ENCODE measurements at regions not wholly inside any gene's neighbourhood (a gene's known extent, or its start where the extent isn't known, plus 50 kb on each side); places are given as distances from the start of the nearest gene placed in this dataset.
"Not testable (repeated sequence)": the region's sequence is repeated elsewhere in the genome, so short reads cannot be mapped to it uniquely, and the experiment has no call there.

- Histone ChIP-seq H3K4me3 (ENCODE audit: low read depth, low read length) (no peak overlapping the region), H3K27me3 (ENCODE audit: insufficient read depth, low read length) (no peaks in the 10 kb centered on the region), H2AFZ (ENCODE audit: low read length, unreplicated experiment) (no peak overlapping the region), H3K79me2 (ENCODE audit: control insufficient read depth, insufficient read depth, low read length, unreplicated experiment) (no peaks in the 10 kb centered on the region), H3K4me1 (ENCODE audit: control insufficient read depth, insufficient read depth, low read length, unreplicated experiment) (no peaks in the 10 kb centered on the region), H3K36me3 (ENCODE audit: insufficient read depth, low read length) (no peaks in the 10 kb centered on the region), H3K27ac (ENCODE audit: low read depth, low read length) (no peak overlapping the region)
Measured at GRCh38 chr10:109735776-109736175, 187.5 kb downstream of the XPNPEP1 start.

- no peaks in the 10 kb centered on the region for H3K79me2 ChIP-seq (ENCODE audit: control insufficient read depth, insufficient read depth, low read length, unreplicated experiment)
- no peaks in the 10 kb centered on the region for H3K36me3 ChIP-seq (ENCODE audit: insufficient read depth, low read length)
- H3K27me3 ChIP-seq (ENCODE audit: insufficient read depth, low read length), result no peaks in the 10 kb centered on the region
- no peak overlapping the region for H2AFZ ChIP-seq (ENCODE audit: low read length, unreplicated experiment)
- no peak overlapping the region for H3K27ac ChIP-seq (ENCODE audit: low read depth, low read length)
- no peaks in the 10 kb centered on the region for H3K4me1 ChIP-seq (ENCODE audit: control insufficient read depth, insufficient read depth, low read length, unreplicated experiment)
- H3K4me3 ChIP-seq (ENCODE audit: low read depth, low read length), result no peak overlapping the region
Measured at GRCh38 chr10:109732254-109732965, 190.9 kb downstream of the XPNPEP1 start.

GRCh38 chr10:109729895-109730294 lies 193.4 kb downstream of the XPNPEP1 start:
- not testable (repeated sequence) for H3K27me3 ChIP-seq (ENCODE audit: insufficient read depth, low read length); H2AFZ ChIP-seq (ENCODE audit: low read length, unreplicated experiment); H3K4me3 ChIP-seq (ENCODE audit: low read depth, low read length); H3K36me3 ChIP-seq (ENCODE audit: insufficient read depth, low read length); H3K27ac ChIP-seq (ENCODE audit: low read depth, low read length); H3K4me1 ChIP-seq (ENCODE audit: control insufficient read depth, insufficient read depth, low read length, unreplicated experiment); H3K79me2 ChIP-seq (ENCODE audit: control insufficient read depth, insufficient read depth, low read length, unreplicated experiment)

GRCh38 chr10:109727436-109727835 lies 195.9 kb downstream of the XPNPEP1 start:
- H3K79me2 ChIP-seq (ENCODE audit: control insufficient read depth, insufficient read depth, low read length, unreplicated experiment), result no peaks in the 10 kb centered on the region
- H2AFZ ChIP-seq (ENCODE audit: low read length, unreplicated experiment), result no peak overlapping the region
- H3K4me1 ChIP-seq (ENCODE audit: control insufficient read depth, insufficient read depth, low read length, unreplicated experiment), result no peaks in the 10 kb centered on the region
- H3K27me3 ChIP-seq (ENCODE audit: insufficient read depth, low read length), result no peaks in the 10 kb centered on the region
- no peak overlapping the region for H3K27ac ChIP-seq (ENCODE audit: low read depth, low read length)
- no peaks in the 10 kb centered on the region for H3K36me3 ChIP-seq (ENCODE audit: insufficient read depth, low read length)
- H3K4me3 ChIP-seq (ENCODE audit: low read depth, low read length), result no peak overlapping the region

GRCh38 chr10:109726473-109726872 lies 196.8 kb downstream of the XPNPEP1 start:
- no peaks in the 10 kb centered on the region for H3K36me3 ChIP-seq (ENCODE audit: insufficient read depth, low read length)
- H3K4me1 ChIP-seq (ENCODE audit: control insufficient read depth, insufficient read depth, low read length, unreplicated experiment), result no peaks in the 10 kb centered on the region
- H3K79me2 ChIP-seq (ENCODE audit: control insufficient read depth, insufficient read depth, low read length, unreplicated experiment), result no peaks in the 10 kb centered on the region
- H2AFZ ChIP-seq (ENCODE audit: low read length, unreplicated experiment), result no peak overlapping the region
- H3K27ac ChIP-seq (ENCODE audit: low read depth, low read length), result no peak overlapping the region
- H3K4me3 ChIP-seq (ENCODE audit: low read depth, low read length), result no peak overlapping the region
- no peaks in the 10 kb centered on the region for H3K27me3 ChIP-seq (ENCODE audit: insufficient read depth, low read length)

- Histone ChIP-seq H3K4me1 (ENCODE audit: control insufficient read depth, insufficient read depth, low read length, unreplicated experiment) (no peaks in the 10 kb centered on the region), H3K79me2 (ENCODE audit: control insufficient read depth, insufficient read depth, low read length, unreplicated experiment) (no peaks in the 10 kb centered on the region), H3K4me3 (ENCODE audit: low read depth, low read length) (no peak overlapping the region), H3K27me3 (ENCODE audit: insufficient read depth, low read length) (no peaks in the 10 kb centered on the region), H2AFZ (ENCODE audit: low read length, unreplicated experiment) (no peak overlapping the region), H3K27ac (ENCODE audit: low read depth, low read length) (no peak overlapping the region), H3K36me3 (ENCODE audit: insufficient read depth, low read length) (no peaks in the 10 kb centered on the region)
Measured at GRCh38 chr10:109723305-109723704, 200.0 kb downstream of the XPNPEP1 start.

- Histone ChIP-seq H3K36me3 (ENCODE audit: insufficient read depth, low read length) (no peaks in the 10 kb centered on the region), H3K4me1 (ENCODE audit: control insufficient read depth, insufficient read depth, low read length, unreplicated experiment) (no peaks in the 10 kb centered on the region), H3K79me2 (ENCODE audit: control insufficient read depth, insufficient read depth, low read length, unreplicated experiment) (no peaks in the 10 kb centered on the region), H3K27ac (ENCODE audit: low read depth, low read length) (no peak overlapping the region), H3K27me3 (ENCODE audit: insufficient read depth, low read length) (no peaks in the 10 kb centered on the region), H2AFZ (ENCODE audit: low read length, unreplicated experiment) (no peak overlapping the region), H3K4me3 (ENCODE audit: low read depth, low read length) (no peak overlapping the region)
Measured at GRCh38 chr10:109721453-109722064, 201.8 kb downstream of the XPNPEP1 start.

- Histone ChIP-seq H3K79me2 (ENCODE audit: control insufficient read depth, insufficient read depth, low read length, unreplicated experiment) (no peaks in the 10 kb centered on the region), H3K27me3 (ENCODE audit: insufficient read depth, low read length) (no peaks in the 10 kb centered on the region), H3K27ac (ENCODE audit: low read depth, low read length) (no peak overlapping the region), H3K36me3 (ENCODE audit: insufficient read depth, low read length) (no peaks in the 10 kb centered on the region), H3K4me1 (ENCODE audit: control insufficient read depth, insufficient read depth, low read length, unreplicated experiment) (no peaks in the 10 kb centered on the region), H2AFZ (ENCODE audit: low read length, unreplicated experiment) (no peak overlapping the region), H3K4me3 (ENCODE audit: low read depth, low read length) (no peak overlapping the region)
Measured at GRCh38 chr10:109706026-109706560, 217.2 kb downstream of the XPNPEP1 start.

GRCh38 chr10:109701633-109702215 lies 221.6 kb downstream of the XPNPEP1 start:
- Histone ChIP-seq H3K36me3 (ENCODE audit: insufficient read depth, low read length) (no peaks in the 10 kb centered on the region), H3K4me3 (ENCODE audit: low read depth, low read length) (no peak overlapping the region), H3K79me2 (ENCODE audit: control insufficient read depth, insufficient read depth, low read length, unreplicated experiment) (no peaks in the 10 kb centered on the region), H2AFZ (ENCODE audit: low read length, unreplicated experiment) (no peak overlapping the region), H3K27ac (ENCODE audit: low read depth, low read length) (no peak overlapping the region), H3K27me3 (ENCODE audit: insufficient read depth, low read length) (no peaks in the 10 kb centered on the region), H3K4me1 (ENCODE audit: control insufficient read depth, insufficient read depth, low read length, unreplicated experiment) (no peaks in the 10 kb centered on the region)

GRCh38 chr10:109698882-109699664 lies 224.2 kb downstream of the XPNPEP1 start:
- Histone ChIP-seq H3K27me3 (ENCODE audit: insufficient read depth, low read length) (no peaks in the 10 kb centered on the region), H3K79me2 (ENCODE audit: control insufficient read depth, insufficient read depth, low read length, unreplicated experiment) (no peaks in the 10 kb centered on the region), H3K4me3 (ENCODE audit: low read depth, low read length) (no peak overlapping the region), H2AFZ (ENCODE audit: low read length, unreplicated experiment) (no peak overlapping the region), H3K27ac (ENCODE audit: low read depth, low read length) (no peak overlapping the region), H3K4me1 (ENCODE audit: control insufficient read depth, insufficient read depth, low read length, unreplicated experiment) (no peaks in the 10 kb centered on the region), H3K36me3 (ENCODE audit: insufficient read depth, low read length) (no peaks in the 10 kb centered on the region)
